Activated CD4-positive, alpha-beta T cell treated with anti-CD3 and anti-CD28 coated beads, Interleukin-2, amount 10 ng/mL, durations not matched to agents 7 days and 5 days (primary cell): ENCODE measurements at regions not wholly inside any gene's neighbourhood (a gene's known extent, or its start where the extent isn't known, plus 50 kb on each side); places are given as distances from the start of the nearest gene placed in this dataset.
"Not testable (repeated sequence)": the region's sequence is repeated elsewhere in the genome, so short reads cannot be mapped to it uniquely, and the experiment has no call there.

Experiments used
- CTCF ChIA-PET: fragments of 350-600 bp; sonication (Branson Sonifier 250); formaldehyde crosslinking; loops from one replicate; lab custom pipeline; 2021; ENCODE audit warnings: antibody characterized with exemption; lab: Charles Lee
- POLR2A ChIA-PET: fragments of 350-600 bp; sonication (Branson Sonifier 250); formaldehyde crosslinking; loops from one replicate; lab custom pipeline; 2021; ENCODE audit warnings: antibody characterized with exemption; lab: Charles Lee
- DNase-seq: peaks from one replicate; pipeline ENCODE4 v3.0.0-alpha.2; 2020
- H3K27ac Mint-ChIP-seq: one replicate; pipeline ENCODE4 v1.8.0; 2021; ENCODE audit warnings: mild to moderate bottlenecking, moderate library complexity, mixed read lengths
- H3K27me3 Mint-ChIP-seq: one replicate; pipeline ENCODE4 v1.8.0; 2021; ENCODE audit warnings: mixed read lengths
- H3K36me3 Mint-ChIP-seq: one replicate; pipeline ENCODE4 v1.8.0; 2021; ENCODE audit warnings: low read depth, mixed read lengths
- H3K4me1 Mint-ChIP-seq: one replicate; pipeline ENCODE4 v1.8.0; 2021; ENCODE audit warnings: mixed read lengths
- H3K4me3 Mint-ChIP-seq: one replicate; pipeline ENCODE4 v1.8.0; 2021; ENCODE audit warnings: mild to moderate bottlenecking, moderate library complexity, mixed read lengths
- H3K9me3 Mint-ChIP-seq: one replicate; pipeline ENCODE4 v1.8.0; 2021; ENCODE audit warnings: mixed read lengths

DNA sequence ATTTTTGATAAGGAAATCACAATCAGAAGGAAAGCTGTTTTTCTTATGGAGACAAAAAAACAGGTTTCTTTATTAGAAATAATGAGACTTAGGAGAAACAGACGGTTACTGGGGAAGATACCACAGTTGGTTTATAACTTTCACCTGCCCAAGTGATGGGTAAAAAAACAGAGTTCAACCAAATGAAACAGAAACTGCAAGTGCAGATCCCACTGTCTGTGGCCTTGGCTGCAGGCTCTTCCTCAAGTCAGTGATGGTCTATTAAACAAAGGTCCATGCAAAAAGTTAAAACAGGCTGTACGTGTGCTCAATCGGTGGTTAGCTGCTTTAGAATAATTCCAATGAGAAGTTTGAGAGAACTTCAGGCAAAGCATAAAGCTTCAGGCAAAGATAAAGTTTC, 112.1 kb upstream of the NEGR1 start:
- Mint-ChIP-seq H3K27me3 (no peaks in the 10 kb centered on the region), H3K27ac (no peak overlapping the region), H3K4me3 (no peak overlapping the region), H3K4me1 (no peaks in the 10 kb centered on the region), H3K36me3 (no peaks in the 10 kb centered on the region), H3K9me3 (no peaks in the 10 kb centered on the region)
- no peak for DNase-seq
- POLR2A ChIA-PET = no interaction called here
- CTCF ChIA-PET = no interaction called here

GRCh38 chr1:72379072-72379471, 96.7 kb upstream of the NEGR1 start:
- no peak overlapping the region for H3K27ac Mint-ChIP-seq
- ChIA-PET POLR2A (no interaction called here), CTCF (no interaction called here)
- no peak for DNase-seq
- no peaks in the 10 kb centered on the region for H3K36me3 Mint-ChIP-seq
- no peak overlapping the region for H3K4me3 Mint-ChIP-seq
- no peaks in the 10 kb centered on the region for H3K4me1 Mint-ChIP-seq
- no peaks in the 10 kb centered on the region for H3K27me3 Mint-ChIP-seq
- no peaks in the 10 kb centered on the region for H3K9me3 Mint-ChIP-seq

GRCh38 chr1:72375226-72375625, 92.9 kb upstream of the NEGR1 start:
- H3K9me3 Mint-ChIP-seq = no peaks in the 10 kb centered on the region
- no peak overlapping the region for H3K27ac Mint-ChIP-seq
- ChIA-PET POLR2A (no interaction called here), CTCF (no interaction called here)
- no peaks in the 10 kb centered on the region for H3K4me1 Mint-ChIP-seq
- no peaks in the 10 kb centered on the region for H3K36me3 Mint-ChIP-seq
- no peaks in the 10 kb centered on the region for H3K27me3 Mint-ChIP-seq
- no peak overlapping the region for H3K4me3 Mint-ChIP-seq
- DNase-seq = no peak

GRCh38 chr1:72371259-72372035, 89.1 kb upstream of the NEGR1 start:
- no peak for DNase-seq
- H3K36me3 Mint-ChIP-seq = no peaks in the 10 kb centered on the region
- H3K9me3 Mint-ChIP-seq = no peaks in the 10 kb centered on the region
- H3K4me3 Mint-ChIP-seq = no peak overlapping the region
- no peak overlapping the region for H3K27ac Mint-ChIP-seq
- ChIA-PET CTCF (no interaction called here), POLR2A (no interaction called here)
- H3K27me3 Mint-ChIP-seq = peaks cover 3% of the 10 kb centered on the region
- H3K4me1 Mint-ChIP-seq = peaks cover 15% of the 10 kb centered on the region

DNA sequence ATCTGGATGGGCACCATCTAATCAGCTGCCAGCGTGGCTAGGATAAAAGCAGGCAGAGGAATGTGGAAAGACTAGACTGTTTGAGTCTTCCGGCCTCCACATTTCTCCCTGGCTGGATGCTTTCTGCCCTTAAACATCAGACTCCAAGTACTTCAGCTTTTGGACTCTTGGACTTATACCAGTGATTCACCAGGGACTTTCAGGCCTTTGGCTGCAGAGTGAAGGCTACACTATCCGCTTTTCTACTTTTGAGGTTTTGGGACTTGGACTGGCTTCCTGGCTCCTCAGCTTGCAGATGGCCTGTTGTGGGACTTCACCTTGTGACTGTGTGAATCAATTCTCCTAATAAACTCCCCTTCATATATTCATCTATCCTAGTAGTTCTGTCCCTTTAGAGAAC, 88.5 kb upstream of the NEGR1 start:
- H3K9me3 Mint-ChIP-seq, POLR2A ChIA-PET, H3K27me3 Mint-ChIP-seq, CTCF ChIA-PET, H3K36me3 Mint-ChIP-seq, H3K4me3 Mint-ChIP-seq, DNase-seq, H3K27ac Mint-ChIP-seq: not testable (repeated sequence)
- peaks cover 17% of the 10 kb centered on the region for H3K4me1 Mint-ChIP-seq

GRCh38 chr1:72369069-72369757, 86.9 kb upstream of the NEGR1 start:
- Mint-ChIP-seq H3K4me3 (no peak overlapping the region), H3K27ac (no peak overlapping the region), H3K4me1 (peaks cover 17% of the 10 kb centered on the region), H3K36me3 (no peaks in the 10 kb centered on the region), H3K27me3 (peaks cover 3% of the 10 kb centered on the region), H3K9me3 (no peaks in the 10 kb centered on the region)
- no peak for DNase-seq
- ChIA-PET POLR2A (no interaction called here), CTCF (no interaction called here)

DNA sequence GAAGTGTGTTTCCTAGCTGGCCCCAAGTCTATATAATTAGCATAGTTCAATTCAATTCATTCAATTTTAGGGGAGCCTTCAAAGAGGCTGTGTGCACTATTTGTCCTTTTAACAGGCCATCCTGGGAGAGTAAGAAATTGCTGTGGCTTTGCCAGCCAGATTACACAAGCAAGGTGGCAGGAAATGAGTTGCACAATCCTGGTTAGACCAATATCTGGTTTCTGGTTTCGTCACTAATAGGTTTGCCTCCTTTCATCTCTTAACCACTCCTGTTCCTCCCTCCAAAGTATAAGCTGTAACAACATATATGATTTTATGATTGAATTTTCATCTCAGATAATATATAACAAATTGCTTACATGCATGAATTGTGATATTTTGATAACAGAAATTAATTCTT, 84.1 kb upstream of the NEGR1 start:
- CTCF ChIA-PET = no interaction called here
- H3K9me3 Mint-ChIP-seq = no peaks in the 10 kb centered on the region

DNA sequence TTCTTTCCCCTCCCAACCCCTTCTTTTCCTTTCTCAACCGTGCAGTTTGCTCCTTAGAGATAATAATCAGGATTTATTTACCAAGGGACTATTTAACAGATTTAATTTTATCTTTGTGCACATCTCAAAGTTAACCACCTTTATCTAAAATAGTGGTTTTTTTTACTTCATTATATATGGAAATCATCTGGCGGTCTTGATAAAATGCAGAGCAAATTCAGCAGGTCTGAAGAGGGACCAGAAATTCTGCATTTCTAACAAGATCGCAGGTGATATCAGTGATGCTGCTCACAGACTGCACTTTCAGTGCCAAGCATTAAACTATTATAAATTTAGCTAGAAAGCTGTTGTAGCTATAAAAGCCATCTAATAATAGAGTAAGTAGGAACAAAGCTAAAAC, 83.4 kb upstream of the NEGR1 start:
- Mint-ChIP-seq H3K27me3 (peaks cover 3% of the 10 kb centered on the region), H3K4me3 (no peak overlapping the region), H3K36me3 (no peaks in the 10 kb centered on the region), H3K4me1 (peaks cover 17% of the 10 kb centered on the region), H3K9me3 (no peaks in the 10 kb centered on the region), H3K27ac (no peak overlapping the region)
- ChIA-PET POLR2A (no interaction called here), CTCF (no interaction called here)
- no peak for DNase-seq

More for the DNA sequence above, 84.1 kb upstream of the NEGR1 start:
- no peak overlapping the region for H3K4me3 Mint-ChIP-seq
- POLR2A ChIA-PET = no interaction called here
- H3K27me3 Mint-ChIP-seq = peaks cover 3% of the 10 kb centered on the region
- no peak for DNase-seq
- H3K4me1 Mint-ChIP-seq = peaks cover 17% of the 10 kb centered on the region
- no peak overlapping the region for H3K27ac Mint-ChIP-seq
- no peaks in the 10 kb centered on the region for H3K36me3 Mint-ChIP-seq

DNA sequence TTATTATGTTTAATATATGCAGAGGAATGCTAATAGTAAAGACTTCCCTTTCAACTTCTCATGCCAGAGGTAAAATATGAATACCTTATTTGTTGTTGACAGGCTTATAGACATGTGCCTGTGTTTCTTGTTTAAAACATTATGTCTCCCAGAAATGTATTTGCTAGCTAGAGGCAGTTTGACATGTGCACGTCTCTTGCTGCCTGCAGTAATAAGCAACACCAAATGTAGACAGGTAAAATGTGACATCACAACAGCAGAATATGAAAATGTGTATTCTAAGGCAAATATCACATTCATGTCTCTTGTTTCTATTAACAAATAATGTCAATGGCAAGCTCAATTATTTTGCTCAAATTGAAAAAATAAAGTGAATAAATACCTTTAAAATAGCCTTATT, 80.2 kb upstream of the NEGR1 start:
- POLR2A ChIA-PET = no interaction called here
- no peak overlapping the region for H3K27ac Mint-ChIP-seq

DNA sequence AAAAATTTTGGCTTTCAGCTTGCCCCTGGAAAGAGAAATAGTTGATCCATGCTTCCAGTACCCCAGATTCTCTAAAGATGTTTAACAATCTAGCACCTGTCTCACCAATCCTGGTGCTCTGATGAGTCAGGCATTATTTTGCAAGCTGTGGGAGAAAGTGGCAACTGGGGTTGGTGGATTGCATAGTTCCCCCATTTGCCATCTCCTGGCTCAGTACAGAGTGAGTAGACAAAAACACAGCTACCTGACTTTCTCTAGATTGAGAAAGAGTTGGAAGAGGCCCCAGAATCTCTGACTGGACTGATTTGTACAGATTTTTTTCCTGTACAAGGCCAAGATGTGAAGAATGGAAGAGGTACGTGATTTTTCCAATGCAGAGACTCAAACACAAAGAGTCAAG, 75.1 kb upstream of the NEGR1 start:
- Mint-ChIP-seq H3K27ac (no peak overlapping the region), H3K4me3 (no peak overlapping the region), H3K9me3 (no peaks in the 10 kb centered on the region), H3K4me1 (no peaks in the 10 kb centered on the region), H3K27me3 (no peaks in the 10 kb centered on the region), H3K36me3 (no peaks in the 10 kb centered on the region)
- CTCF ChIA-PET = no interaction called here
- no peak for DNase-seq
- POLR2A ChIA-PET = no interaction called here

More for the DNA sequence above, 80.2 kb upstream of the NEGR1 start:
- no peak overlapping the region for H3K4me3 Mint-ChIP-seq
- H3K36me3 Mint-ChIP-seq = no peaks in the 10 kb centered on the region
- peaks cover 4% of the 10 kb centered on the region for H3K4me1 Mint-ChIP-seq
- CTCF ChIA-PET = no interaction called here
- no peak for DNase-seq
- no peaks in the 10 kb centered on the region for H3K9me3 Mint-ChIP-seq
- peaks cover under 1% of the 10 kb centered on the region for H3K27me3 Mint-ChIP-seq

DNA sequence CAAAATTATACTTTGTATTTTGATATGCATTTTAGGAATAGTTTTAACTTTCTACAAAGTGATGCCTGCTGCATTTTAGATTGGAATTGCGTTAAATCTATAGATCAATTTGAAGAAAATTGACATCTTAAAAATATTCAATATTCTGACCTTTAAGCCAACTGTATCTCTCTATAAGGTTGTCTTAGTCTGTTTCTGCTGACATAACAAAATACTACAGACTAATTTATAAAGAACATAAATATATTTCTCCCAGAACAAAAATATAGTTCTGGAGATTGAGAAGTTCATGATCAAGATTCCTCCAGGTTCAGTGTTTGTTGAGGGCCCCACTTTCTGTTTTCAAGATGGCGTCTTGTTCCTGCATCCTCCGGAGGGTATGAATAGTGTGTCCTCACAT, 73.6 kb upstream of the NEGR1 start:
- H3K4me1 Mint-ChIP-seq = no peaks in the 10 kb centered on the region
- CTCF ChIA-PET = no interaction called here
- POLR2A ChIA-PET = no interaction called here
- no peaks in the 10 kb centered on the region for H3K9me3 Mint-ChIP-seq
- no peak overlapping the region for H3K4me3 Mint-ChIP-seq
- H3K27ac Mint-ChIP-seq = no peak overlapping the region
- DNase-seq = no peak
- no peaks in the 10 kb centered on the region for H3K27me3 Mint-ChIP-seq
- H3K36me3 Mint-ChIP-seq = no peaks in the 10 kb centered on the region

DNA sequence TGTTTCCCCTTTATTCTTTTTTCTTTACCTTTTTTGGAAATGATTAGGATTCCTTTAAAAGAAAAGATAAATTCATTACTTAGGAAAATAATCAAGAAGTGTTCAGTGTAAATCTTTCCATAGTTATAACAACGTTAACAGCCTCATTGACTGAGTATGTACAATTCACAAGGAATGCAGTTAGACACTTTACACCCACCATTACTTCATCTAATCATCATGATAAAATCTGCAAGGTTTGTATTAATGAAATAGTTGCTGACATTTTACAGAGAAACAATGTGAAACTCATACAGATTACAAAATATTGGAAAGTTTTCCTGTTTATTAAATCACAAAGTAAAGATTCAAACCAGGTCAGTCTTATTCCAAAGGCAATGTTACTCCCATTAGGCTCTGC, 59.3 kb upstream of the NEGR1 start:
- Mint-ChIP-seq H3K4me3 (no peak overlapping the region), H3K36me3 (no peaks in the 10 kb centered on the region), H3K27ac (no peak overlapping the region), H3K4me1 (no peaks in the 10 kb centered on the region), H3K27me3 (no peaks in the 10 kb centered on the region), H3K9me3 (no peaks in the 10 kb centered on the region)
- ChIA-PET POLR2A (no interaction called here), CTCF (no interaction called here)
- no peak for DNase-seq

- Mint-ChIP-seq H3K4me3 (no peak overlapping the region), H3K27ac (no peak overlapping the region), H3K27me3 (no peaks in the 10 kb centered on the region), H3K9me3 (no peaks in the 10 kb centered on the region), H3K36me3 (no peaks in the 10 kb centered on the region), H3K4me1 (no peaks in the 10 kb centered on the region)
- no peak for DNase-seq
- ChIA-PET POLR2A (no interaction called here), CTCF (no interaction called here)
Measured at GRCh38 chr1:72336776-72337175, 54.4 kb upstream of the NEGR1 start.
